Osteoblast (primary cell): ENCODE measurements at regions not wholly inside any gene's neighbourhood (a gene's known extent, or its start where the extent isn't known, plus 50 kb on each side); places are given as distances from the start of the nearest gene placed in this dataset.

Experiments
- DNase-seq: peaks from one replicate; pipeline ENCODE4 v3.0.0; 2011; ENCODE audit warnings: low spot score, mixed read lengths; ENCODE audit not compliant: insufficient read length; ENCODE audit errors: missing footprints
- H2AFZ ChIP-seq: 2 replicates; pipeline ENCODE4 v1.6.0; 2011; ENCODE audit warnings: mild to moderate bottlenecking, low read length
- H3K27ac ChIP-seq: 2 replicates; pipeline ENCODE4 v1.5.1; 2011; ENCODE audit warnings: mild to moderate bottlenecking, low read depth, low read length, moderate library complexity
- H3K27me3 ChIP-seq: 2 replicates; pipeline ENCODE4 v1.6.0; 2012; ENCODE audit warnings: mild to moderate bottlenecking, control low read depth, inconsistent platforms, low read length, moderate library complexity; ENCODE audit not compliant: insufficient read depth
- H3K36me3 ChIP-seq: 2 replicates; pipeline ENCODE4 v1.5.1; 2011; ENCODE audit warnings: mild to moderate bottlenecking, low read length, control low read depth, moderate library complexity; ENCODE audit not compliant: insufficient read depth
- H3K4me1 ChIP-seq: 2 replicates; pipeline ENCODE4 v1.5.1; 2011; ENCODE audit warnings: mild to moderate bottlenecking, low read length, control low read depth, moderate library complexity; ENCODE audit not compliant: insufficient read depth
- H3K4me2 ChIP-seq: 2 replicates; pipeline ENCODE4 v1.6.0; 2011; ENCODE audit warnings: mild to moderate bottlenecking, low read length; ENCODE audit not compliant: insufficient read depth
- H3K4me3 ChIP-seq: fragments of 200-600 bp; sonication (generic); 3 replicates; pipeline ENCODE4 v1.5.1; 2012; ENCODE audit warnings: mild to moderate bottlenecking, low read length, inconsistent platforms; ENCODE audit not compliant: insufficient read depth
- H3K79me2 ChIP-seq: 2 replicates; pipeline ENCODE4 v1.6.0; 2012; ENCODE audit warnings: mild to moderate bottlenecking, low read length, control low read depth, inconsistent platforms; ENCODE audit not compliant: insufficient read depth
- H3K9me3 ChIP-seq: 2 replicates; pipeline ENCODE4 v1.5.1; 2011; ENCODE audit warnings: low read depth, low read length, control low read depth
- H4K20me1 ChIP-seq: 2 replicates; pipeline ENCODE4 v1.6.0; 2012; ENCODE audit warnings: mild to moderate bottlenecking, low read length, control low read depth; ENCODE audit not compliant: insufficient read depth
- TF ChIP-seq, protein P1 (sequence below): IDR thresholded peaks from 2 replicates; pipeline ENCODE4 v1.5.1; 2011; ENCODE audit warnings: mild to moderate bottlenecking, low read depth, low read length, moderate library complexity; ENCODE audit errors: extremely low read depth

DNA sequence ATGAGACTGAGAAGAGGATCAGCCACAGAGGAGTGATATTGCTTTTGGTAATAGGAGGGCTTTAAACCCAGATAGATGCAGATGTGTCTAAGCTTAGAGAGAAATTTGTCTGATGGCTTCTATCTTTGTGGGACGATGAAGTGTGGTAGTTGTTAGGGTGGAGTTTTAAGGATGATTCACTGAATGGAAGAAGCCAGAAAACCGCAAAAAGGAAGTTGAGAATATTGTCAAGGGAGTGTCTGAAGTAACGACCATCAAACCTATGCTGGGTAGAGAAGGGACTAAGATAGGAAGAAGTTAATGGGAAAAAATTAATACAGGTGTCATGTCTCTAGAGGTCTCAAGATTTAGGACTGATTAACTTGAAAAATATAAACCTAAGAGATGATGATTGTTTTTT, 195.6 kb upstream of the MC4R start:
- TF ChIP-seq, protein P1, sequence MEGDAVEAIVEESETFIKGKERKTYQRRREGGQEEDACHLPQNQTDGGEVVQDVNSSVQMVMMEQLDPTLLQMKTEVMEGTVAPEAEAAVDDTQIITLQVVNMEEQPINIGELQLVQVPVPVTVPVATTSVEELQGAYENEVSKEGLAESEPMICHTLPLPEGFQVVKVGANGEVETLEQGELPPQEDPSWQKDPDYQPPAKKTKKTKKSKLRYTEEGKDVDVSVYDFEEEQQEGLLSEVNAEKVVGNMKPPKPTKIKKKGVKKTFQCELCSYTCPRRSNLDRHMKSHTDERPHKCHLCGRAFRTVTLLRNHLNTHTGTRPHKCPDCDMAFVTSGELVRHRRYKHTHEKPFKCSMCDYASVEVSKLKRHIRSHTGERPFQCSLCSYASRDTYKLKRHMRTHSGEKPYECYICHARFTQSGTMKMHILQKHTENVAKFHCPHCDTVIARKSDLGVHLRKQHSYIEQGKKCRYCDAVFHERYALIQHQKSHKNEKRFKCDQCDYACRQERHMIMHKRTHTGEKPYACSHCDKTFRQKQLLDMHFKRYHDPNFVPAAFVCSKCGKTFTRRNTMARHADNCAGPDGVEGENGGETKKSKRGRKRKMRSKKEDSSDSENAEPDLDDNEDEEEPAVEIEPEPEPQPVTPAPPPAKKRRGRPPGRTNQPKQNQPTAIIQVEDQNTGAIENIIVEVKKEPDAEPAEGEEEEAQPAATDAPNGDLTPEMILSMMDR = no peak
- Histone ChIP-seq H3K27me3 (no peaks in the 10 kb centered on the region), H2AFZ (no peak overlapping the region), H3K4me1 (no peaks in the 10 kb centered on the region), H3K4me2 (no peak overlapping the region), H4K20me1 (no peaks in the 10 kb centered on the region), H3K27ac (no peak overlapping the region), H3K4me3 (no peak overlapping the region), H3K79me2 (no peaks in the 10 kb centered on the region), H3K9me3 (no peaks in the 10 kb centered on the region), H3K36me3 (no peaks in the 10 kb centered on the region)
- no peak for DNase-seq

DNA sequence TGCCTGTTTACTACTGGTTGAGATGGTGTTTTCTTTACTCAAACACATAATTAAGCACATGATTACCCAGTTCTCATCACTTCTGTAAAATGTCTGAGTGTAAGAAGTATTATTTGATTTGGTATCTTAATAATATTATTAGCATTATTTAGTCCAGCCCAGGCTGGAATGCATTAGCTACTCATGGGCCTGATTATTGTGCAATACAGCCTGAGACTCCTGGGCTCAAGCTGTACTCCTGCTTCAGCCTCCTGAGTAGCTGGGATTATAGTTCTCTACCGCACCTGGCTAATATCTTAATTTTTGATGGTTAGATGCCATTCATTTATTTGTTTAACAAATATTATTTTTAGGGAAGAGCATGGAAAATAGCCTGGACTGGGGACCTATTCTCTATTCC, 197.6 kb upstream of the MC4R start:
- TF ChIP-seq, protein P1 = no peak
- H2AFZ ChIP-seq = no peak overlapping the region
- no peak overlapping the region for H3K4me3 ChIP-seq
- DNase-seq = no peak
- H3K4me1 ChIP-seq = no peaks in the 10 kb centered on the region
- H3K9me3 ChIP-seq = no peaks in the 10 kb centered on the region
- H3K79me2 ChIP-seq = no peaks in the 10 kb centered on the region
- H4K20me1 ChIP-seq = no peaks in the 10 kb centered on the region
- no peak overlapping the region for H3K4me2 ChIP-seq
- H3K27me3 ChIP-seq = no peaks in the 10 kb centered on the region
- no peaks in the 10 kb centered on the region for H3K36me3 ChIP-seq
- H3K27ac ChIP-seq = no peak overlapping the region

DNA sequence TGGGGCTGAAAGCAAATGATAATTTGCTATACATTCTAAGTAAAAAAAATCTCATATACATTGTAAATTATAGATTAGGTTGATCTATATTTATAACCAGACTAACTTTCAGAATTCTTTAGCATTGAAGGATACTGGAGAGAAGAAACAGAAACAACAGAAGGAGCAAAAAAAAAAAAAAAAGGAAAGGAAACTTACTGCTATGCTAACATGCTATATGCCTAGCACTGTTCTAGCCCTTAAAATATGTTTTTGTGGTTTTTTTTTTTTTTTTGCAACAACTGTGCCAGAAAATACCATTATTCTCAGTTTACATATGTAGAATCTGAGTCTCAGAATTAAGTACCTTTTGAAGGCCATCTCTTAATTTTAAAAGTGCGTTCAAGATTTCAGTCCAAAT, 204.9 kb upstream of the MC4R start:
- TF ChIP-seq, protein P1 = no peak
- Histone ChIP-seq H3K4me1 (no peaks in the 10 kb centered on the region), H2AFZ (no peak overlapping the region), H4K20me1 (no peaks in the 10 kb centered on the region), H3K4me2 (no peak overlapping the region), H3K27me3 (no peaks in the 10 kb centered on the region), H3K27ac (no peak overlapping the region), H3K4me3 (no peak overlapping the region), H3K9me3 (no peaks in the 10 kb centered on the region), H3K79me2 (no peaks in the 10 kb centered on the region), H3K36me3 (no peaks in the 10 kb centered on the region)
- DNase-seq = no peak

DNA sequence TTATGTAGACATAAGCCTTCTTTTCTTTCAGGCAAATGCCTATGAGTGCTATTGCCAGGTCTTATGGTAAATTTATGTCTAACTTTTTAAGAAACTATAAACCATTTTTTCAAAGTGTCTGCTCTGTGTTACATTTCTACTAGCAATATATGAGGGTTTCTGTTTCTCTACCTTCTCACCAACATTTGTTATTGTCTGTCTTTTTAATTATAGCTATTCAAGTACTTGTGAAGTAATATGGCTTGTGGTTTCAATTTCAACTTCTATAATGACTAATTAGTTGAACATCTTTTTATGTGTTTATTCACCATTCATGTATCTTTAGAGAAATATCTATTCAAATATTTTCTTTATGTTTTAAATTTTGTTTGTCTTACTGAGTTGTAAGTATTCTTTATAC, 213.1 kb upstream of the MC4R start:
- Histone ChIP-seq H2AFZ (no peak overlapping the region), H3K4me1 (no peaks in the 10 kb centered on the region), H3K36me3 (no peaks in the 10 kb centered on the region), H3K27ac (no peak overlapping the region), H4K20me1 (no peaks in the 10 kb centered on the region), H3K4me2 (no peak overlapping the region), H3K4me3 (no peak overlapping the region), H3K9me3 (no peaks in the 10 kb centered on the region), H3K79me2 (no peaks in the 10 kb centered on the region), H3K27me3 (no peaks in the 10 kb centered on the region)
- DNase-seq = no peak
- TF ChIP-seq, protein P1 = no peak
